Small intestine (tissue), 7 donors: ENCODE measurements at regions not wholly inside any gene's neighbourhood (a gene's known extent, or its start where the extent isn't known, plus 50 kb on each side); places are given as distances from the start of the nearest gene placed in this dataset.
A peak's percentile ranks its signal among the peaks of the same experiment; 100 is the strongest.

Experiments used
- DNase-seq, 2 donors: peaks; one replicate each; pipeline versions ENCODE4 v3.0.0 to v3.0.0-alpha.2; 2013
- FAIRE-seq: peaks from 2 replicates; lab custom pipeline; 2012; peaks lifted over from hg19 to GRCh38; lab: Jason Lieb, UNC
- H3K27ac ChIP-seq, 3 donors: one replicate each; pipeline ENCODE4 v1.5.1; 2013; ENCODE audit warnings: low read length in 2 of 3, mild to moderate bottlenecking in 2 of 3, control low read depth in 1 of 3, inconsistent platforms in 1 of 3, low read depth in 1 of 3, moderate library complexity in 1 of 3
- H3K27me3 ChIP-seq, 3 donors: one replicate each; pipeline ENCODE4 v1.6.1; 2013; ENCODE audit warnings: low read length in 3 of 3, inconsistent platforms in 1 of 3; ENCODE audit not compliant: control insufficient read depth in 3 of 3, insufficient read depth in 3 of 3
- H3K36me3 ChIP-seq, 3 donors: one replicate each; pipeline ENCODE4 v1.6.1; 2013; ENCODE audit warnings: low read length in 3 of 3, inconsistent platforms in 1 of 3, low read depth in 1 of 3, mild to moderate bottlenecking in 1 of 3, moderate library complexity in 1 of 3; ENCODE audit not compliant: control insufficient read depth in 3 of 3, insufficient read depth in 2 of 3
- H3K4me1 ChIP-seq, 3 donors: one replicate each; pipeline ENCODE4 v1.6.1; 2013; ENCODE audit warnings: low read length in 2 of 3, inconsistent platforms in 1 of 3, low read depth in 1 of 3, mild to moderate bottlenecking in 1 of 3, moderate library complexity in 1 of 3; ENCODE audit not compliant: control insufficient read depth in 3 of 3, insufficient read depth in 2 of 3
- H3K4me3 ChIP-seq, 3 donors: one replicate each; pipeline ENCODE4 v1.5.1; 2013; ENCODE audit warnings: low read length in 3 of 3, control low read depth in 1 of 3, inconsistent platforms in 1 of 3, low read depth in 1 of 3, mild to moderate bottlenecking in 1 of 3, moderate library complexity in 1 of 3
- H3K9me3 ChIP-seq, 2 donors: one replicate each; pipeline ENCODE4 v1.6.1; 2013; ENCODE audit warnings: low read depth in 1 of 2, low read length in 1 of 2; ENCODE audit not compliant: control insufficient read depth in 2 of 2, insufficient read depth in 1 of 2
- WGBS, 3 donors: extraction: QIAGEN DNeasy Blood & Tissue Kit; methylation state at CpG; one replicate each; pipeline ENCODE4 v1.1.7; 2013; 5-methylcytosine and 5-hydroxymethylcytosine counted together
- donor health status: healthy with polysubstance abuse.
- donor health status: control.
- donor health status: control.
- donor health status: Bipolar disorder and iron deficiency.
- donor health status: healthy.

DNA sequence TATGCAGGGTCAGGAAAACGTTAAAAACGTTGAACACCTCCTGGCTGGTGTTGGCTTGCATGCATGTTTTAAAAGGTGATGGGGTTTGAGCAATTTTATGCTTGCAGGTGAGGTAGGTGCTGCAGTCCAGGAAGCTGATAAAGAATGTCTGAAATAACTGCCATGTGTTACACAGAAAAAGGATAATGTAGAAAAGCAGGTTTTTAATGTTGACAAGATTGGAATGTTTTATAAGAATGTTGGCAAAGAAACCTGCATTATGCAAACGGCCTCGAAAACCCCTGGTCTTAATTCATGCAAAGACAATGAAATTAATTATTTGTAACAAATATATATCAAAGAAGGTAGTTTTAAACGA is 723.7 kb upstream of the AGA start:
- Histone ChIP-seq H3K36me3 (no peaks in the 10 kb centered on the region), H3K4me1 (no peaks in the 10 kb centered on the region), H3K27ac (no peak overlapping the region), H3K4me3 (no peak overlapping the region), H3K9me3 (peaks cover 0 to 5% of the 10 kb centered on the region in 2 donors), H3K27me3 (no peaks in the 10 kb centered on the region)
- no peak for DNase-seq
- FAIRE-seq, result no peak
- WGBS, 3 donors, result 56 to 70% (median 70%) methylated on average over 5 of the region's 5 CpGs

DNA sequence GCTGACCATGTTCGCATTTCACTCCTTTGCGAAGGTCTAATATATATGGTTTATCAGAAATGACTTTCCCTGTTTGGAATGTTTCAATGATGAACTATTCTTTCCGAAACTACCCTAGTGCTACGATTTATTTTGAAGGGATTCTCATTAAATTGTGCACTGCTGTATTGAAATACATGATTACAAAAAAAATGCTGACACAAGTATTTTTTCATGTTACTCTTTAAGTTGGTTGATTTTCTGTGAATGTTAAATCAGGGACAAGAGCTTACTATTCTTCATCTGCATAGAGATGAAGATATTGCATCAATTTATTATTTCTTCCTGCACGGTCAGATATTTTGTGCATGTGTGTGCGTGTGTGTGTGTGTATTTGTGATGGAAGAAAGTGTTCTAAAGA is 731.5 kb upstream of the AGA start:
- Histone ChIP-seq H3K4me1 (no peaks in the 10 kb centered on the region), H3K9me3 (no peaks in the 10 kb centered on the region), H3K27ac (no peak overlapping the region), H3K27me3 (no peaks in the 10 kb centered on the region), H3K4me3 (no peak overlapping the region), H3K36me3 (no peaks in the 10 kb centered on the region)
- DNase-seq, result no peak
- no peak for FAIRE-seq
- WGBS, 3 donors, result 80 to 85% (median 82%) methylated on average over 6 of the region's 6 CpGs

DNA sequence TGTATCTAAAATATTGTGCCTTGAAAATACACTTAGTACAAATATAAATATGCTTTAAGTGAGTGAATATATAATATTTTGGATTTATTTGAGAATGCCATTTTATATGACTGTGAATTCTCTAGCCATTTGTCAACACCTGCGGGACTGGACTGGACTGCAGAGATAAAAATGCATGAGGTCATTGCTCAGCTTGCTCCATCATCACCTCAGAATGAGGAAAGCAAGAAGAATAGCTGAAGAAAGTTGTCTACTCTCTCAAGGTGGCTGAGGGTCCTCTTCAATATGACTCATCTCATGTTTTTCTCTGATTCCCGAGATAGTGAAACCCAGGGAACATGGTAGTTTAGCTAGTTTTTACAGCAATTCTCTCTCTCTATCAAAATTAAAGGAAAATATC is 732.5 kb upstream of the AGA start:
- Histone ChIP-seq H3K36me3 (no peaks in the 10 kb centered on the region), H3K4me3 (no peak overlapping the region), H3K4me1 (no peaks in the 10 kb centered on the region), H3K27me3 (no peaks in the 10 kb centered on the region), H3K27ac (no peak overlapping the region), H3K9me3 (no peaks in the 10 kb centered on the region)
- 75 to 80% (median 79%) methylated on average over 2 of the region's 2 CpGs for WGBS, 3 donors
- no peak for DNase-seq
- FAIRE-seq, result no peak

DNA sequence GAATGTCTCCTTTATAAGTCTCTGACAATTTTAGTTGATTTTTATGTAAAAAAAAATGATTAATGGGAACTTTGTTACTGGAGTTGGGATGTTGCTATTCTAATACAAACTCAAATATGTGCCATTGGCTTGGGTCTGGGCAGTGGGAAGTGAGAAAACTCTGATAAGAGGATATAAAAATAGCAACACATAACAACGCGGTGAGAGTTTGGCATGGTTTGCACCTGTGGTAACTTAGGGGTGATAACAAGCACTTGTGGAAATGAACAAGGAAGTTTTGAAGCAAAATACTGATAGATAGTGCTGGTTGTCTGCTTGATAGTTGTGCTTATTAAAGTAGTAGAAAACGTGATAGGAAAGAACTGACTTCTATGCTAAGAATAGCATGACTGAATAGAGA is 743.3 kb upstream of the AGA start:
- H3K9me3 ChIP-seq, result no peaks in the 10 kb centered on the region
- no peak overlapping the region for H3K4me3 ChIP-seq
- peak in 1 of 2 donors; percentile 1 for DNase-seq
- FAIRE-seq, result no peak
- H3K4me1 ChIP-seq, result no peaks in the 10 kb centered on the region
- H3K27ac ChIP-seq, result no peak overlapping the region
- WGBS, 3 donors, result 9 to 37% (median 11%) methylated on average over 3 of the region's 3 CpGs
- no peaks in the 10 kb centered on the region for H3K36me3 ChIP-seq
- no peaks in the 10 kb centered on the region for H3K27me3 ChIP-seq

DNA sequence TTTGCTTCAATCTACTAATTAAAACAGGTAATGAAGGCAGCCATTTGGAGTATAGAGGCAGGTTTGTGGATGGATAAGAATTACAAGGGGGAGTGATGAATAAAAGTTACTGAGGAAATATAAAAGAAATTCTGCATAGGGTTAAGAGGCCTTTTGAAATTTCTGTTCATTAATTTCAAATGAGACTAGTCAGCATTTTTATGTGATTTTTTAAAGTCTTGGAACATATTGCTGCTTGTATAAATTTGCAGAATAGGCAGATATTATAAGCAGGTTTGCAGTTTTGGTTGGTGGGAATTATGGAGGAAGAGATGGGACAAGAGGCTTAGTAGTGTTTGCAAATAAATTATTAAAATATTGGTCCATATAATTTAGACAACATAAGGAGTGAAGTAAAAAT is 750.4 kb upstream of the AGA start:
- H3K27me3 ChIP-seq, result no peaks in the 10 kb centered on the region
- peaks cover 0 to 1% of the 10 kb centered on the region in 2 donors for H3K9me3 ChIP-seq
- H3K36me3 ChIP-seq, result no peaks in the 10 kb centered on the region
- DNase-seq (no peak), FAIRE-seq (no peak)
- H3K4me3 ChIP-seq, result no peak overlapping the region
- no peak overlapping the region for H3K27ac ChIP-seq
- no peaks in the 10 kb centered on the region for H3K4me1 ChIP-seq

DNA sequence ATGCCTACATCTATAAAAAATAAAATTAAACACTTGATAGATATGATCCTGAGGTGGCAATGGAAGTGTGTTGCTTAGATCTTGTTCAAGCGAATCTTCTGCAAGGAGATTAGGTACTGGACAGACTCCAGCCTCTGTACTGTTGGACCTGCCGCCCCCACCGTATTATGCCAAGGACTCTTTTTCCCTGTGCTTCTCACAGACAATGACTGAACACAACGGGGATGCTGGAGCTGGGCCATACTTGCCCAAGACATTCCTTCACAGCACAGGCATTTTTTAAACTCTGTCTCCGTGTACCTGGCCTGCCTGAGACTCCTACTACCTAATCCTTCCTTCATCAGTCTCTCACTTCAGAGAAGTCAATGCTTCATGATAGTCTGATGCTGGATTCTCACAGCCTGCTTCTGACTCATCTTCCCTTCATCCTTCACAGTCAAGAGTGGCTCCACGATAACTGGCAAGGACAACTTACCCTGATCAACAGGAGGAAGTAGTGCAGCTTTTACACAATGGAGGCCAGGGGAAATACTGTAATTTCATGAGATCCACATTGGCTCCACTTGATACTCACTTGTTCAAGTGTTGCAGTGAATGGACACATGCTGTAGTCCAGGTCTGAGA is 754.6 kb upstream of the AGA start:
- Histone ChIP-seq H3K4me1 (no peaks in the 10 kb centered on the region), H3K4me3 (no peak overlapping the region), H3K27me3 (no peaks in the 10 kb centered on the region), H3K36me3 (no peaks in the 10 kb centered on the region), H3K27ac (no peak overlapping the region), H3K9me3 (peaks cover 0 to 1% of the 10 kb centered on the region in 2 donors)
- DNase-seq (no peak), FAIRE-seq (no peak)
- WGBS, 3 donors, result 83 to 90% (median 86%) methylated on average over 6 of the region's 6 CpGs

DNA sequence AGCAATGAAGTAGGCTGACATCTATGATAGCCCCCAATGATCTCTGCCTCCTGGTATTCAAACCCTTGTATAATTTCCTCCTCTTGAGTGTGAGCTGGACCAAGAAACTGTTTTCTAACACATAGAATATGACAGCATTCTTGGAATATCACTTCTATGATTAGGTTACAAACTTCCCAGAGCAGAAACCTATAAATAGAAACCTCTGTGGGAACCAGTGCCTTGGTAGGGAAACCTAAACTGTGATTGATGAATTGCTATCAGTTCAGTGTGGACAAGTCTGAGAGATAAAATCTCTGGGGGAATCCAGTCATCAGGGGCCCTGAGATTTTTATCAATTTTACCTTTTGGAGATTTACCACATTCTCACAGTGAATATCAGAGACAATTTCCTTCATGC is 756.5 kb upstream of the AGA start:
- H3K27ac ChIP-seq, result no peak overlapping the region
- H3K27me3 ChIP-seq, result no peaks in the 10 kb centered on the region
- DNase-seq (no peak), FAIRE-seq (no peak)
- no peak overlapping the region for H3K4me3 ChIP-seq
- H3K36me3 ChIP-seq, result no peaks in the 10 kb centered on the region
- peaks cover 0 to 1% of the 10 kb centered on the region in 2 donors for H3K9me3 ChIP-seq
- H3K4me1 ChIP-seq, result no peaks in the 10 kb centered on the region

DNA sequence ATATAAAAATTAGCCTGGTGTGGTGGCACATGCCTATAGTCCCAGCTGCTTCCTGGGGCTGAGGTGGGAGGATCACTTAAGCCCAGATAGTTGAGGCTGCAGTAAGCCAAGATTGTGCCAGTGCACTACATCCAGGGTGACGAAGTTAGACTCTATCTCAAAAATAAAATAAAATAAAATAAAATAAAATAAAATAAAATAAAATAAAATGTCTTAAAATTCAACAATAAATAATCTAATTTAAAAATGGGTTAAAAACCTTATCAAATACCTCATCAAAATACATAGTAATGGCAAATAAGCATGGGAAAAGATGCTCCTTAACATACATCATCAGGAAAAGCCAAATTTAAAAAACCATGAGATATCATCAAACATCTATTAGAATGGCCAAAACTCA is 760.2 kb upstream of the AGA start:
- H3K9me3 ChIP-seq, result peaks cover 0 to under 1% of the 10 kb centered on the region in 2 donors
- H3K27me3 ChIP-seq, result no peaks in the 10 kb centered on the region
- H3K36me3 ChIP-seq, result no peaks in the 10 kb centered on the region
- no peak overlapping the region for H3K27ac ChIP-seq
- DNase-seq (no peak), FAIRE-seq (no peak)
- H3K4me3 ChIP-seq, result no peak overlapping the region
- H3K4me1 ChIP-seq, result no peaks in the 10 kb centered on the region
- 64 to 76% (median 66%) methylated on average over 1 of the region's 1 CpG for WGBS, 3 donors

DNA sequence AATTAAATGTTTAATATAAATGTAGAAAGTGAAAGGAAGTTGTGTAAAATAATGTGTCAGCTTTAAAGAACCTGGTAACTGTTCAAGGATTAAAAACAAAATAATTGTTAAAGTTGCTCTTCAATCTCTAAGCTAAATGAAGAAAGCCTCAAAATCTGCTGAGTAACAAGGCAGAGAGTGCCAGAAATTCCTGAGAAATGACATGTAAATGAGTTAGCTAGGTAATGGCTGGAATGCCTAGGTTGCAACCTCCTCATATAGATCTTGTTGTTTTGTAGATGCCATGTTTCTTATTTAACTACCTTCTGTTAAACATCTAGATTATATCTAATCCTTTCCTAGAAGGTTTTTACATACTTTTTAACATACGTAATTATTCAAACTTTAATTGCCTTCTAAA is 763.6 kb upstream of the AGA start:
- Histone ChIP-seq H3K27ac (no peak overlapping the region), H3K9me3 (peaks cover 0 to 6% of the 10 kb centered on the region in 2 donors), H3K4me3 (no peak overlapping the region), H3K4me1 (no peaks in the 10 kb centered on the region), H3K36me3 (no peaks in the 10 kb centered on the region), H3K27me3 (no peaks in the 10 kb centered on the region)
- FAIRE-seq, result no peak
- WGBS, 3 donors, result 88 to 96% (median 88%) methylated on average over 1 of the region's 1 CpG
- DNase-seq, result no peak
